SU-DHL-6 (cell line): ENCODE measurements at regions not wholly inside any gene's neighbourhood (a gene's known extent, or its start where the extent isn't known, plus 50 kb on each side); places are given as distances from the start of the nearest gene placed in this dataset.

Experiments
- CTCF ChIP-seq: fragments of 200-600 bp; sonication (generic); IDR thresholded peaks from one replicate; pipeline ENCODE4 v1.5.1; 2017; ENCODE audit warnings: antibody characterized with exemption, mild to moderate bottlenecking, low read length, moderate library complexity; ENCODE audit not compliant: insufficient read depth, poor library complexity, severe bottlenecking
- EZH2phosphoT487 ChIP-seq: fragments of 200-600 bp; sonication (generic), shearing (Covaris generic); conservative IDR thresholded peaks from 2 replicates; pipeline ENCODE4 v1.6.1; 2018; ENCODE audit warnings: mild to moderate bottlenecking, antibody characterized with exemption, low read length, moderate library complexity, mixed read lengths

- TF ChIP-seq CTCF (no peak), EZH2phosphoT487 (no peak)
Measured at GRCh38 chr6:137983269-137983668, 116.2 kb downstream of the TNFAIP3 start.
